ENCODE measurements at regions not wholly inside any gene's neighbourhood (a gene's known extent, or its start where the extent isn't known, plus 50 kb on each side); places are given as distances from the start of the nearest gene placed in this dataset.

DNA sequence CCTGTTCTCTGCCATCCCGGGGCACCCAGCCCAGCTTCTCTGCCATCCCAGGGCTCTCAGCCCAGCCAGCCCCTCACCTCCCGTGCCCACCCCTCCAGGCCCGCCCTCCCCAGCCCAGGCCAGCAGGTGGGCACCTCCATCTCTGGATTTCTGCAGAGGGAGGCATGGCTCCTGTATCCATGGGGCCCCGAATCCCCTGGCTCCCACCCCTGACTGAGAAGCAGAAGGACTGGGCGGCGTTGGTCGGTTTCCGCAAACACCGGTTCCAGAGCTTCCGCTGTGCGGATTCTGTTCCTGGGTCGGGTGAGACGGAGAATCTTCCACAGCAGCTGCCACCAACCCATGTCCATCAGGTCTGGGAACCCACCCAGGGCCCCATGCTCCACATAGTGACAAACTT, 240.3 kb downstream of the BRD1 start:
- no peak for TF ChIP-seq CTCF (IDR thresholded peaks at IDR 0.05; ENCODE audit: insufficient read depth, low read length)
- no peak for TF ChIP-seq SPI1 (IDR thresholded peaks at IDR 0.05; ENCODE audit: borderline replicate concordance, low read depth)
- TF ChIP-seq POLR2AphosphoS5 (IDR thresholded peaks at IDR 0.05; ENCODE audit: low read depth), result no peak
- no peak for TF ChIP-seq REST (IDR thresholded peaks at IDR 0.05; ENCODE audit: insufficient replicate concordance, low read depth)

Data from HL-60 (cell line).